Gastroesophageal sphincter (tissue), 3 donors: ENCODE measurements at regions not wholly inside any gene's neighbourhood (a gene's known extent, or its start where the extent isn't known, plus 50 kb on each side); places are given as distances from the start of the nearest gene placed in this dataset.

ENCODE experiments used
- EP300 ChIP-seq: sonication (generic); formaldehyde crosslinking; IDR thresholded peaks from one replicate; pipeline ENCODE4 v1.6.1; 2017; ENCODE audit warnings: antibody characterized with exemption, mild to moderate bottlenecking
- POLR2A ChIP-seq, 2 donors: fragments of 450-650 bp; IDR thresholded peaks; one replicate each; pipeline ENCODE4 v1.6.1; 2017; ENCODE audit warnings: antibody characterized with exemption in 2 of 2, mild to moderate bottlenecking in 2 of 2, moderate library complexity in 1 of 2
- POLR2AphosphoS5 ChIP-seq: sonication (generic); formaldehyde crosslinking; IDR thresholded peaks from one replicate; pipeline ENCODE4 v1.6.1; 2017; ENCODE audit warnings: antibody characterized with exemption
- TF ChIP-seq, protein P1 (sequence below), 4 experiments: fragments of 200-600 bp in 2 of 4; fragments of 450-650 bp in 2 of 4; sonication (generic) in 1 of 4; IDR thresholded peaks; one replicate each; pipeline ENCODE4 v1.5.1; 2017 to 2019; ENCODE audit warnings: antibody characterized with exemption in 4 of 4, mild to moderate bottlenecking in 2 of 4, moderate library complexity in 2 of 4

GRCh38 chr1:108063703-108064102 is 98.7 kb upstream of the VAV3 start:
- no peak for TF ChIP-seq POLR2A (IDR thresholded peaks at IDR 0.05)
- TF ChIP-seq EP300 = no peak
- TF ChIP-seq, protein P1, sequence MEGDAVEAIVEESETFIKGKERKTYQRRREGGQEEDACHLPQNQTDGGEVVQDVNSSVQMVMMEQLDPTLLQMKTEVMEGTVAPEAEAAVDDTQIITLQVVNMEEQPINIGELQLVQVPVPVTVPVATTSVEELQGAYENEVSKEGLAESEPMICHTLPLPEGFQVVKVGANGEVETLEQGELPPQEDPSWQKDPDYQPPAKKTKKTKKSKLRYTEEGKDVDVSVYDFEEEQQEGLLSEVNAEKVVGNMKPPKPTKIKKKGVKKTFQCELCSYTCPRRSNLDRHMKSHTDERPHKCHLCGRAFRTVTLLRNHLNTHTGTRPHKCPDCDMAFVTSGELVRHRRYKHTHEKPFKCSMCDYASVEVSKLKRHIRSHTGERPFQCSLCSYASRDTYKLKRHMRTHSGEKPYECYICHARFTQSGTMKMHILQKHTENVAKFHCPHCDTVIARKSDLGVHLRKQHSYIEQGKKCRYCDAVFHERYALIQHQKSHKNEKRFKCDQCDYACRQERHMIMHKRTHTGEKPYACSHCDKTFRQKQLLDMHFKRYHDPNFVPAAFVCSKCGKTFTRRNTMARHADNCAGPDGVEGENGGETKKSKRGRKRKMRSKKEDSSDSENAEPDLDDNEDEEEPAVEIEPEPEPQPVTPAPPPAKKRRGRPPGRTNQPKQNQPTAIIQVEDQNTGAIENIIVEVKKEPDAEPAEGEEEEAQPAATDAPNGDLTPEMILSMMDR (IDR thresholded peaks at IDR 0.05) = no peak
- TF ChIP-seq POLR2AphosphoS5 = no peak
